Naive thymus-derived CD4-positive, alpha-beta T cell (primary cell): ENCODE measurements at regions not wholly inside any gene's neighbourhood (a gene's known extent, or its start where the extent isn't known, plus 50 kb on each side); places are given as distances from the start of the nearest gene placed in this dataset.

Source experiments
- ATAC-seq: fragments of 150-1000 bp; cut with Tn5 transposase; 2 replicates; pipeline ENCODE4 v1.10.0; 2021; ENCODE audit warnings: mild to moderate bottlenecking, moderate library complexity
- CTCF ChIA-PET: fragments of 350-600 bp; sonication (Branson Sonifier 250); formaldehyde crosslinking; loops from one replicate; lab custom pipeline; 2021; ENCODE audit warnings: antibody characterized with exemption; lab: Charles Lee
- POLR2A ChIA-PET: fragments of 350-600 bp; sonication (Branson Sonifier 250); formaldehyde crosslinking; loops from one replicate; lab custom pipeline; 2021; ENCODE audit warnings: antibody characterized with exemption, inconsistent platforms; lab: Charles Lee
- DNase-seq, 9 donors: peaks; one replicate each; pipeline versions ENCODE4 v3.0.0 to v3.0.0-alpha.2; 2020 to 2022; ENCODE audit warnings: mixed read lengths in 1 of 9
- H3K27ac ChIP-seq: one replicate; pipeline ENCODE4 v1.7.0; 2013; ENCODE audit warnings: mild to moderate bottlenecking, low read depth, low read length, moderate library complexity
- H3K27me3 ChIP-seq, 2 donors: one replicate each; pipeline ENCODE4 v1.7.0; 2013; ENCODE audit warnings: low read length in 2 of 2, mild to moderate bottlenecking in 2 of 2, moderate library complexity in 2 of 2; ENCODE audit not compliant: control insufficient read depth in 2 of 2, insufficient read depth in 2 of 2
- H3K36me3 ChIP-seq, 3 experiments: 1 replicate in 2 of 3; 2 replicates in 1 of 3; pipeline ENCODE4 v1.7.0; 2013; ENCODE audit warnings: low read length in 3 of 3, mild to moderate bottlenecking in 3 of 3, moderate library complexity in 1 of 3; ENCODE audit not compliant: insufficient read depth in 3 of 3, control insufficient read depth in 2 of 3
- H3K4me1 ChIP-seq, 2 donors: one replicate each; pipeline ENCODE4 v1.7.0; 2013; ENCODE audit warnings: low read length in 2 of 2, mild to moderate bottlenecking in 2 of 2, moderate library complexity in 1 of 2; ENCODE audit not compliant: control insufficient read depth in 2 of 2, insufficient read depth in 2 of 2
- H3K4me3 ChIP-seq: 2 replicates; pipeline ENCODE4 v1.7.0; 2013; ENCODE audit warnings: mild to moderate bottlenecking, low read length
- H3K9me3 ChIP-seq, 3 experiments: 1 replicate in 2 of 3; 2 replicates in 1 of 3; pipeline ENCODE4 v1.7.0; 2013; ENCODE audit warnings: low read length in 3 of 3; ENCODE audit not compliant: control insufficient read depth in 2 of 3
- H3K27ac Mint-ChIP-seq, 9 donors: one replicate each; pipeline ENCODE4 v1.8.0; 2020 to 2022; ENCODE audit warnings: mixed read lengths in 9 of 9, mild to moderate bottlenecking in 8 of 9, moderate library complexity in 5 of 9, inconsistent platforms in 2 of 9
- H3K27me3 Mint-ChIP-seq, 5 donors: one replicate each; pipeline ENCODE4 v1.8.0; 2021 to 2022; ENCODE audit warnings: mixed read lengths in 5 of 5, mild to moderate bottlenecking in 1 of 5
- H3K36me3 Mint-ChIP-seq, 5 donors: one replicate each; pipeline ENCODE4 v1.8.0; 2020 to 2022; ENCODE audit warnings: mixed read lengths in 5 of 5, mild to moderate bottlenecking in 3 of 5, inconsistent platforms in 1 of 5
- H3K4me1 Mint-ChIP-seq, 7 donors: one replicate each; pipeline ENCODE4 v1.8.0; 2020 to 2022; ENCODE audit warnings: mixed read lengths in 7 of 7, mild to moderate bottlenecking in 3 of 7, inconsistent platforms in 1 of 7
- H3K4me3 Mint-ChIP-seq, 10 donors: one replicate each; pipeline ENCODE4 v1.8.0; 2020 to 2022; ENCODE audit warnings: mild to moderate bottlenecking in 10 of 10, mixed read lengths in 10 of 10, moderate library complexity in 6 of 10, inconsistent platforms in 2 of 10
- H3K9me3 Mint-ChIP-seq, 11 donors: one replicate each; pipeline ENCODE4 v1.8.0; 2020 to 2022; ENCODE audit warnings: mixed read lengths in 11 of 11, mild to moderate bottlenecking in 4 of 11, inconsistent platforms in 1 of 11, moderate library complexity in 1 of 11
- intact Hi-C, 2 donors: fragments of 100-400 bp; cut with micrococcal nuclease; formaldehyde crosslinking; loops; one replicate each; pipeline ENCODE4 v1.15.1; 2023

GRCh38 chr12:92357584-92358261 is 212.1 kb upstream of the BTG1 start:
- intact Hi-C loops = no loop called here
- peaks cover 3 to 63% (median 40%) of the 10 kb centered on the region in 11 donors for H3K9me3 Mint-ChIP-seq
- Histone ChIP-seq H3K27ac (no peak overlapping the region), H3K36me3 (no peaks in the 10 kb centered on the region), H3K9me3 (peaks cover 0 to 15% (median 0%) of the 10 kb centered on the region in 3 experiments), H3K4me1 (peaks cover 26 to 47% of the 10 kb centered on the region in 2 donors), H3K4me3 (no peak overlapping the region), H3K27me3 (no peaks in the 10 kb centered on the region)
- ATAC-seq (no peak), DNase-seq (no peak)
- ChIA-PET CTCF (no interaction called here), POLR2A (interaction anchor here (1.0 to 1.2 kb wide), 3 partner anchors 41 to 52 kb away, joined by 3 to 4 read pairs (median 3); no protein-coding TSS in a partner anchor)
- peaks cover 28 to 83% (median 65%) of the 10 kb centered on the region in 7 donors for H3K4me1 Mint-ChIP-seq
- H3K27me3 Mint-ChIP-seq = no peaks in the 10 kb centered on the region
- peaks cover 12 to 63% (median 15%) of the 10 kb centered on the region in 5 donors for H3K36me3 Mint-ChIP-seq
- peak overlapping the region in 6 of 9 donors; percentile 19 to 83 (median 38) for H3K27ac Mint-ChIP-seq
- H3K4me3 Mint-ChIP-seq = peak overlapping the region in 1 of 10 donors; percentile 11

GRCh38 chr12:92356425-92356824 is 210.8 kb upstream of the BTG1 start:
- DNase-seq = no peak
- intact Hi-C loops = no loop called here

GRCh38 chr12:92349635-92350034 is 204.0 kb upstream of the BTG1 start:
- Histone ChIP-seq H3K9me3 (no peaks in the 10 kb centered on the region), H3K4me3 (no peak overlapping the region), H3K4me1 (no peaks in the 10 kb centered on the region), H3K27me3 (no peaks in the 10 kb centered on the region), H3K27ac (no peak overlapping the region), H3K36me3 (no peaks in the 10 kb centered on the region)
- ATAC-seq = no peak
- peak overlapping the region in 1 of 9 donors; percentile 55 for H3K27ac Mint-ChIP-seq
- H3K9me3 Mint-ChIP-seq = peaks cover 0 to 21% (median 5%) of the 10 kb centered on the region in 11 donors
- H3K27me3 Mint-ChIP-seq = no peaks in the 10 kb centered on the region
- no peak overlapping the region for H3K4me3 Mint-ChIP-seq
- peaks cover 0 to 19% (median 4%) of the 10 kb centered on the region in 5 donors for H3K36me3 Mint-ChIP-seq
- DNase-seq = no peak
- intact Hi-C loops = loop anchor here in 1 of 2 donors (1.0 kb wide), 1 partner anchor 11 kb away; no protein-coding TSS in a partner anchor
- peaks cover 0 to 32% (median 15%) of the 10 kb centered on the region in 7 donors for H3K4me1 Mint-ChIP-seq
- ChIA-PET CTCF (no interaction called here), POLR2A (interaction anchor here (0.9 to 1.8 kb wide), 5 partner anchors 10 to 51 kb away, joined by 3 to 5 read pairs (median 4); no protein-coding TSS in a partner anchor)

More at GRCh38 chr12:92356425-92356824, 210.8 kb upstream of the BTG1 start:
- peak overlapping the region in 2 of 10 donors; percentile 14 to 28 for H3K4me3 Mint-ChIP-seq
- H3K9me3 Mint-ChIP-seq = peaks cover 3 to 53% (median 37%) of the 10 kb centered on the region in 11 donors
- no peak overlapping the region for H3K4me3 ChIP-seq
- ChIA-PET CTCF (no interaction called here), POLR2A (interaction anchor here (1.2 kb wide), 1 partner anchor 47 kb away, joined by 3 read pairs; no protein-coding TSS in a partner anchor)
- H3K27me3 ChIP-seq = no peaks in the 10 kb centered on the region
- H3K36me3 Mint-ChIP-seq = peaks cover 10 to 56% (median 17%) of the 10 kb centered on the region in 5 donors
- H3K4me1 ChIP-seq = peaks cover 16 to 36% of the 10 kb centered on the region in 2 donors
- H3K27ac Mint-ChIP-seq = peak overlapping the region in 4 of 9 donors; percentile 5 to 83 (median 19)
- peaks cover 0 to 15% (median 0%) of the 10 kb centered on the region in 3 experiments for H3K9me3 ChIP-seq
- H3K27ac ChIP-seq = no peak overlapping the region
- ATAC-seq = no peak
- H3K36me3 ChIP-seq = no peaks in the 10 kb centered on the region
- H3K4me1 Mint-ChIP-seq = peaks cover 29 to 80% (median 62%) of the 10 kb centered on the region in 7 donors
- H3K27me3 Mint-ChIP-seq = no peaks in the 10 kb centered on the region

- DNase-seq = no peak
- Mint-ChIP-seq H3K27me3 (no peaks in the 10 kb centered on the region), H3K4me3 (no peak overlapping the region), H3K4me1 (peaks cover 2 to 35% (median 20%) of the 10 kb centered on the region in 7 donors), H3K9me3 (peaks cover 0 to 12% (median 3%) of the 10 kb centered on the region in 11 donors), H3K36me3 (peaks cover 0 to 9% (median 0%) of the 10 kb centered on the region in 5 donors), H3K27ac (peak overlapping the region in 3 of 9 donors; percentile 13 to 85 (median 42))
- H3K27ac ChIP-seq = no peak overlapping the region
- no peaks in the 10 kb centered on the region for H3K36me3 ChIP-seq
- no peak overlapping the region for H3K4me3 ChIP-seq
- ChIA-PET CTCF (interaction anchor here (0.7 kb wide), 1 partner anchor 854 kb away, joined by 4 read pairs; no protein-coding TSS in a partner anchor), POLR2A (interaction anchor here (0.6 to 1.4 kb wide), 5 partner anchors 43 to 197 kb away, joined by 3 to 6 read pairs (median 4); partner anchors contain the start of gene BTG1)
- no peaks in the 10 kb centered on the region for H3K9me3 ChIP-seq
- intact Hi-C loops = loop anchor here (2.0 to 5.0 kb wide), 3 partner anchors 18 to 195 kb away; partner anchors contain the start of gene BTG1 (in 1 of the 2)
- peaks cover 0 to 11% of the 10 kb centered on the region in 2 donors for H3K4me1 ChIP-seq
- ATAC-seq = no peak
- no peaks in the 10 kb centered on the region for H3K27me3 ChIP-seq
Observed at GRCh38 chr12:92342574-92342973, 196.9 kb upstream of the BTG1 start.

- H3K27ac Mint-ChIP-seq = peak overlapping the region; percentile 35 to 90 (median 83)
- H3K4me1 Mint-ChIP-seq = peaks cover 2 to 38% (median 20%) of the 10 kb centered on the region in 7 donors
- no peaks in the 10 kb centered on the region for H3K27me3 Mint-ChIP-seq
- H3K36me3 Mint-ChIP-seq = peaks cover 0 to 6% (median 0%) of the 10 kb centered on the region in 5 donors
- peaks cover 0 to 8% (median 2%) of the 10 kb centered on the region in 11 donors for H3K9me3 Mint-ChIP-seq
- Histone ChIP-seq H3K9me3 (no peaks in the 10 kb centered on the region), H3K27me3 (no peaks in the 10 kb centered on the region), H3K27ac (peak overlapping the region; percentile 51), H3K4me3 (peak overlapping the region; percentile 5), H3K36me3 (no peaks in the 10 kb centered on the region), H3K4me1 (peaks cover 0 to 11% of the 10 kb centered on the region in 2 donors)
- peak; percentile 79 for ATAC-seq
- CTCF ChIA-PET = no interaction called here
- peak in 3 of 9 donors; percentile 23 to 32 (median 28) for DNase-seq
- intact Hi-C loops = loop anchor here (5.0 kb wide), 2 partner anchors 56 to 194 kb away; partner anchors contain the start of gene BTG1 (in 1 of the 2)
- POLR2A ChIA-PET = interaction anchor here (0.7 to 1.2 kb wide), 6 partner anchors 10 to 228 kb away, joined by 3 to 4 read pairs (median 3); partner anchors contain the start of gene BTG1
- peak overlapping the region; percentile 14 to 79 (median 69) for H3K4me3 Mint-ChIP-seq
Observed at GRCh38 chr12:92341065-92341668, 195.5 kb upstream of the BTG1 start.
